ENCODE measurements at regions not wholly inside any gene's neighbourhood (a gene's known extent, or its start where the extent isn't known, plus 50 kb on each side); places are given as distances from the start of the nearest gene placed in this dataset.
A peak's percentile ranks its signal among the peaks of the same experiment; 100 is the strongest.

GRCh38 chr6:54655162-54655561 lies 191.4 kb upstream of the FAM83B start:
- Mint-ChIP-seq H3K4me3 (no peak overlapping the region), H3K27me3 (ENCODE audit: insufficient read depth, low read depth, poor library complexity) (no peaks in the 10 kb centered on the region), H3K9me3 (no peaks in the 10 kb centered on the region; the same call in 2 of the 3 replicates), H3K36me3 (ENCODE audit: low read depth) (no peaks in the 10 kb centered on the region), H3K27ac (no peak overlapping the region), H3K4me1 (no peaks in the 10 kb centered on the region)
- no peak overlapping the region for H3K27ac ChIP-seq (ENCODE audit: low read depth)
- H3K36me3 ChIP-seq (ENCODE audit: insufficient read depth): no peaks in the 10 kb centered on the region
- no peak overlapping the region for H2AFZ ChIP-seq
- no peak for TF ChIP-seq ZNF331 (CRISPR knock-in tag; IDR thresholded peaks at IDR 0.05; ENCODE audit: low read depth)
- H3K79me2 ChIP-seq (replicated peaks; ENCODE audit: insufficient read depth): no peaks in the 10 kb centered on the region
- H4K20me1 ChIP-seq (replicated peaks; ENCODE audit: insufficient read depth): no peaks in the 10 kb centered on the region
- DNase-seq (ENCODE audit: low spot score) (no peak), ATAC-seq (no peak)
- no peak overlapping the region for H3K4me2 ChIP-seq
- no peak overlapping the region for H3K4me3 ChIP-seq
- no peaks in the 10 kb centered on the region for H3K4me1 ChIP-seq (ENCODE audit: insufficient read depth)
- H3K27me3 ChIP-seq (ENCODE audit: insufficient read depth): no peaks in the 10 kb centered on the region
- no peaks in the 10 kb centered on the region for H3F3A ChIP-seq (replicated peaks; ENCODE audit: low read depth)
- no peaks in the 10 kb centered on the region for H3K9me2 ChIP-seq (ENCODE audit: insufficient read depth)

GRCh38 chr6:54665278-54665677 lies 181.3 kb upstream of the FAM83B start:
- peaks cover 4% of the 10 kb centered on the region for H3K27me3 Mint-ChIP-seq (ENCODE audit: insufficient read depth, low read depth, poor library complexity)
- no peak for DNase-seq (ENCODE audit: low spot score)
- no peak overlapping the region for H3K27ac ChIP-seq (ENCODE audit: low read depth)

More at GRCh38 chr6:54665278-54665677, 181.3 kb upstream of the FAM83B start:
- Histone ChIP-seq H3K36me3 (ENCODE audit: insufficient read depth) (no peaks in the 10 kb centered on the region; the same call in 1 of the 2 replicates), H3K27me3 (ENCODE audit: insufficient read depth) (no peaks in the 10 kb centered on the region), H3K4me2 (no peak overlapping the region), H3K79me2 (replicated peaks; ENCODE audit: insufficient read depth) (no peaks in the 10 kb centered on the region), H2AFZ (peak overlapping the region; percentile 9; the same call in 1 of the 2 replicates), H4K20me1 (replicated peaks; ENCODE audit: insufficient read depth) (no peaks in the 10 kb centered on the region), H3K9me2 (ENCODE audit: insufficient read depth) (no peaks in the 10 kb centered on the region), H3F3A (replicated peaks; ENCODE audit: low read depth) (no peaks in the 10 kb centered on the region), H3K4me3 (no peak overlapping the region), H3K4me1 (ENCODE audit: insufficient read depth) (no peaks in the 10 kb centered on the region)
- peaks cover 31% of the 10 kb centered on the region for H3K9me3 Mint-ChIP-seq
- TF ChIP-seq ZNF331 (CRISPR knock-in tag; IDR thresholded peaks at IDR 0.05; ENCODE audit: low read depth): no peak
- no peak for TF ChIP-seq JUNB (IDR thresholded peaks at IDR 0.05; ENCODE audit: unreplicated experiment)
- no peak for TF ChIP-seq ZNF462 (CRISPR knock-in tag; IDR thresholded peaks at IDR 0.05)
- TF ChIP-seq STAT1 (IDR thresholded peaks at IDR 0.05; ENCODE audit: unreplicated experiment): no peak
- TF ChIP-seq REST (IDR thresholded peaks at IDR 0.05; ENCODE audit: unreplicated experiment): no peak
- TF ChIP-seq NANOG (IDR thresholded peaks at IDR 0.05; ENCODE audit: borderline replicate concordance): no peak
- no peak for TF ChIP-seq EZH2phosphoT487 (IDR thresholded peaks at IDR 0.05; ENCODE audit: unreplicated experiment)
- no peak for TF ChIP-seq CTCF (conservative IDR thresholded peaks at IDR 0.05; ENCODE audit: low read depth in 2 of 2)
- TF ChIP-seq CREB1 (CRISPR knock-in tag; IDR thresholded peaks at IDR 0.05; ENCODE audit: low read depth): no peak
- peaks cover 6% of the 10 kb centered on the region; the same call in 2 of the 3 replicates for H3K4me1 Mint-ChIP-seq
- H3K27ac Mint-ChIP-seq: no peak overlapping the region
- H3K4me3 Mint-ChIP-seq: no peak overlapping the region
- H3K36me3 Mint-ChIP-seq (ENCODE audit: low read depth): peaks cover 23% of the 10 kb centered on the region; the same call in 2 of the 3 replicates
- no peak for ATAC-seq
